Keratinocyte (primary cell): ENCODE measurements at regions not wholly inside any gene's neighbourhood (a gene's known extent, or its start where the extent isn't known, plus 50 kb on each side); places are given as distances from the start of the nearest gene placed in this dataset.

Source experiments
- DNase-seq: peaks from one replicate; pipeline ENCODE4 v3.0.0-alpha.2; 2011; ENCODE audit warnings: low read depth, missing footprints, low spot score
- FAIRE-seq: peaks from 2 replicates; lab custom pipeline; 2011; peaks lifted over from hg19 to GRCh38; lab: Jason Lieb, UNC
- H2AFZ ChIP-seq: 2 replicates; pipeline ENCODE4 v1.6.0; 2012; ENCODE audit warnings: low read length, control low read depth, inconsistent platforms; ENCODE audit not compliant: control insufficient read depth
- H3K27ac ChIP-seq: 2 replicates; pipeline ENCODE4 v1.5.1; 2011; ENCODE audit warnings: low read length; ENCODE audit not compliant: control insufficient read depth, insufficient read depth
- H3K27me3 ChIP-seq: 3 replicates; pipeline ENCODE4 v1.6.0; 2011; ENCODE audit warnings: low read length; ENCODE audit not compliant: control insufficient read depth, insufficient read depth; ENCODE audit errors: extremely low read depth
- H3K36me3 ChIP-seq, 2 experiments: 2 replicates in 1 of 2; 3 replicates in 1 of 2; pipeline ENCODE4 v1.5.1; 2011; ENCODE audit warnings: low read length in 2 of 2, mild to moderate bottlenecking in 1 of 2; ENCODE audit not compliant: control insufficient read depth in 2 of 2, insufficient read depth in 2 of 2; ENCODE audit errors: extremely low read depth in 1 of 2
- H3K4me1 ChIP-seq: 3 replicates; pipeline ENCODE4 v1.5.1; 2011; ENCODE audit warnings: low read length; ENCODE audit not compliant: control insufficient read depth, insufficient read depth; ENCODE audit errors: extremely low read depth
- H3K4me2 ChIP-seq: 3 replicates; pipeline ENCODE4 v1.6.0; 2011; ENCODE audit warnings: low read depth, low read length; ENCODE audit not compliant: control insufficient read depth, insufficient read depth; ENCODE audit errors: extremely low read depth
- H3K4me3 ChIP-seq, 3 experiments: fragments of 200-600 bp in 1 of 3; sonication (generic) in 1 of 3; 2 replicates in 2 of 3; 3 replicates in 1 of 3; pipeline ENCODE4 v1.5.1; 2011 to 2016; ENCODE audit warnings: low read length in 3 of 3, mild to moderate bottlenecking in 3 of 3, control low read depth in 2 of 3, inconsistent platforms in 1 of 3, low read depth in 1 of 3, mixed read lengths in 1 of 3, mixed run types in 1 of 3, moderate library complexity in 1 of 3; ENCODE audit not compliant: control insufficient read depth in 2 of 3, insufficient read depth in 2 of 3; ENCODE audit errors: extremely low read depth in 1 of 3
- H3K79me2 ChIP-seq: 2 replicates; pipeline ENCODE4 v1.6.0; 2012; ENCODE audit warnings: low read length; ENCODE audit not compliant: control insufficient read depth, insufficient read depth
- H3K9ac ChIP-seq: 3 replicates; pipeline ENCODE4 v1.6.0; 2011; ENCODE audit warnings: low read length; ENCODE audit not compliant: control insufficient read depth, insufficient read depth; ENCODE audit errors: extremely low read depth
- H3K9me1 ChIP-seq: 3 replicates; pipeline ENCODE4 v1.6.0; 2011; ENCODE audit warnings: low read length; ENCODE audit not compliant: control insufficient read depth, insufficient read depth; ENCODE audit errors: extremely low read depth
- H3K9me3 ChIP-seq: 2 replicates; pipeline ENCODE4 v1.5.1; 2012; ENCODE audit warnings: low read depth, low read length; ENCODE audit not compliant: control insufficient read depth
- H4K20me1 ChIP-seq: 3 replicates; pipeline ENCODE4 v1.6.0; 2011; ENCODE audit warnings: low read length; ENCODE audit not compliant: control insufficient read depth, insufficient read depth; ENCODE audit errors: extremely low read depth
- CTCF ChIP-seq, 3 experiments: IDR thresholded peaks in 1 of 3; conservative IDR thresholded peaks in 1 of 3; optimal IDR thresholded peaks in 1 of 3; 2 replicates in 2 of 3; 3 replicates in 1 of 3; pipeline versions ENCODE3 to v1.5.1; 2011; ENCODE audit warnings: low read length in 3 of 3, mild to moderate bottlenecking in 3 of 3, moderate library complexity in 2 of 3, control low read depth in 1 of 3, inconsistent platforms in 1 of 3; ENCODE audit not compliant: insufficient read depth in 2 of 3; ENCODE audit errors: extremely low read depth in 1 of 3
- EZH2 ChIP-seq: IDR thresholded peaks from one replicate; pipeline ENCODE4 v1.6.1; 2012; ENCODE audit warnings: inconsistent platforms, mild to moderate bottlenecking, low read length, moderate library complexity
- dilution Hi-C: fragments of 300-500 bp; cut with MboI; formaldehyde crosslinking; loops from one replicate; pipeline ENCODE4 v1.7.0; 2020; ENCODE audit warnings: low sequenced_read_pairs; ENCODE audit not compliant: extremely low pct_ligation_motif_present

- dilution Hi-C loops = no loop called here
- H3K36me3 ChIP-seq = no peaks in the 10 kb centered on the region
- no peaks in the 10 kb centered on the region for H3K4me1 ChIP-seq
- no peak overlapping the region for H3K4me2 ChIP-seq
- TF ChIP-seq EZH2 (no peak), CTCF (optimal IDR thresholded peaks at IDR 0.05 in 1 of 3, IDR thresholded peaks at IDR 0.05 in 1 of 3, conservative IDR thresholded peaks at IDR 0.05 in 1 of 3; ENCODE audit: extremely low read depth in 1 of 3, insufficient read depth in 2 of 3, low read length in 3 of 3) (no peak)
- DNase-seq (no peak), FAIRE-seq (no peak)
- H3K27me3 ChIP-seq = no peaks in the 10 kb centered on the region
- H3K4me3 ChIP-seq = no peak overlapping the region
- peaks cover 2% of the 10 kb centered on the region for H3K9me3 ChIP-seq
- no peaks in the 10 kb centered on the region for H3K79me2 ChIP-seq
- no peaks in the 10 kb centered on the region for H3K9me1 ChIP-seq
- H2AFZ ChIP-seq = no peak overlapping the region
- H3K27ac ChIP-seq = no peak overlapping the region
- H3K9ac ChIP-seq = no peak overlapping the region
- H4K20me1 ChIP-seq = no peaks in the 10 kb centered on the region
These were observed 1301.6 kb downstream of the SI start for GRCh38 chr3:163776743-163777142.

- dilution Hi-C loops = no loop called here
- Histone ChIP-seq H4K20me1 (no peaks in the 10 kb centered on the region), H3K27me3 (no peaks in the 10 kb centered on the region), H3K9me1 (no peaks in the 10 kb centered on the region), H3K27ac (no peak overlapping the region), H3K79me2 (no peaks in the 10 kb centered on the region), H3K4me2 (no peak overlapping the region), H3K36me3 (no peaks in the 10 kb centered on the region), H3K4me3 (no peak overlapping the region), H3K9ac (no peak overlapping the region), H3K4me1 (no peaks in the 10 kb centered on the region), H2AFZ (no peak overlapping the region), H3K9me3 (peaks cover 2% of the 10 kb centered on the region)
- TF ChIP-seq EZH2 (no peak), CTCF (optimal IDR thresholded peaks at IDR 0.05 in 1 of 3, IDR thresholded peaks at IDR 0.05 in 1 of 3, conservative IDR thresholded peaks at IDR 0.05 in 1 of 3; ENCODE audit: extremely low read depth in 1 of 3, insufficient read depth in 2 of 3, low read length in 3 of 3) (no peak)
- DNase-seq = no peak
- no peak for FAIRE-seq
These were observed 1305.2 kb downstream of the SI start for GRCh38 chr3:163773136-163773535.
